Astrocyte (in vitro differentiated cells and primary cell): ENCODE measurements at regions not wholly inside any gene's neighbourhood (a gene's known extent, or its start where the extent isn't known, plus 50 kb on each side); places are given as distances from the start of the nearest gene placed in this dataset.

Experiments used
- DNase-seq: peaks from one replicate; pipeline ENCODE4 v3.0.0-alpha.2; 2010; ENCODE audit warnings: low read depth
- FAIRE-seq: peaks from 2 replicates; lab custom pipeline; 2011; peaks lifted over from hg19 to GRCh38; lab: Jason Lieb, UNC
- H2AFZ ChIP-seq: 2 replicates; pipeline ENCODE4 v1.6.0; 2012; ENCODE audit warnings: low read depth, low read length, inconsistent platforms
- H3K27ac ChIP-seq: 2 replicates; pipeline ENCODE4 v1.5.1; 2011; ENCODE audit warnings: low read depth, low read length, inconsistent platforms
- H3K27me3 ChIP-seq: 2 replicates; pipeline ENCODE4 v1.6.0; 2011; ENCODE audit warnings: low read length, inconsistent platforms; ENCODE audit not compliant: insufficient read depth
- H3K36me3 ChIP-seq: 2 replicates; pipeline ENCODE4 v1.5.1; 2011; ENCODE audit warnings: low read length, inconsistent platforms; ENCODE audit not compliant: insufficient read depth
- H3K4me1 ChIP-seq: 2 replicates; pipeline ENCODE4 v1.5.1; 2011; ENCODE audit warnings: low read length, inconsistent platforms; ENCODE audit not compliant: insufficient read depth
- H3K4me2 ChIP-seq: 2 replicates; pipeline ENCODE4 v1.6.0; 2012; ENCODE audit warnings: low read length, inconsistent platforms
- H3K4me3 ChIP-seq: 2 replicates; pipeline ENCODE4 v1.5.1; 2011; ENCODE audit warnings: low read depth, mild to moderate bottlenecking, low read length, inconsistent platforms; ENCODE audit not compliant: insufficient read depth
- H3K79me2 ChIP-seq: 2 replicates; pipeline ENCODE4 v1.6.0; 2012; ENCODE audit warnings: mild to moderate bottlenecking, low read length, inconsistent platforms; ENCODE audit not compliant: insufficient read depth
- H3K9ac ChIP-seq: 2 replicates; pipeline ENCODE4 v1.6.0; 2012; ENCODE audit warnings: mild to moderate bottlenecking, low read length, inconsistent platforms
- H3K9me3 ChIP-seq: 2 replicates; pipeline ENCODE4 v1.5.1; 2012; ENCODE audit warnings: low read depth, mild to moderate bottlenecking, low read length, inconsistent platforms; ENCODE audit not compliant: insufficient read depth
- H4K20me1 ChIP-seq: 2 replicates; pipeline ENCODE4 v1.6.0; 2012; ENCODE audit warnings: low read length, inconsistent platforms; ENCODE audit not compliant: insufficient read depth
- H3K27ac Mint-ChIP-seq: one replicate; pipeline ENCODE4 v1.8.0; 2021; ENCODE audit warnings: mild to moderate bottlenecking, mixed read lengths; ENCODE audit not compliant: unreplicated experiment
- H3K27me3 Mint-ChIP-seq: one replicate; pipeline ENCODE4 v1.8.0; 2021; ENCODE audit warnings: low read depth, mixed read lengths; ENCODE audit not compliant: unreplicated experiment
- H3K36me3 Mint-ChIP-seq: one replicate; pipeline ENCODE4 v1.8.0; 2021; ENCODE audit warnings: low read depth, mixed read lengths; ENCODE audit not compliant: unreplicated experiment
- H3K4me1 Mint-ChIP-seq: one replicate; pipeline ENCODE4 v1.8.0; 2021; ENCODE audit warnings: low read depth, mixed read lengths; ENCODE audit not compliant: unreplicated experiment
- H3K4me3 Mint-ChIP-seq: one replicate; pipeline ENCODE4 v1.8.0; 2021; ENCODE audit warnings: mild to moderate bottlenecking, moderate library complexity, mixed read lengths; ENCODE audit not compliant: unreplicated experiment
- H3K9me3 Mint-ChIP-seq: one replicate; pipeline ENCODE4 v1.8.0; 2021; ENCODE audit warnings: mild to moderate bottlenecking, mixed read lengths; ENCODE audit not compliant: unreplicated experiment
- CTCF ChIP-seq: IDR thresholded peaks from 2 replicates; pipeline ENCODE4 v1.5.1; 2011; ENCODE audit warnings: low read depth, mild to moderate bottlenecking, inconsistent platforms, low read length, moderate library complexity; ENCODE audit not compliant: insufficient read depth
- EZH2 ChIP-seq: IDR thresholded peaks from 2 replicates; pipeline ENCODE4 v1.6.1; 2012; ENCODE audit warnings: mild to moderate bottlenecking, low read length, inconsistent platforms; ENCODE audit not compliant: insufficient read depth

DNA sequence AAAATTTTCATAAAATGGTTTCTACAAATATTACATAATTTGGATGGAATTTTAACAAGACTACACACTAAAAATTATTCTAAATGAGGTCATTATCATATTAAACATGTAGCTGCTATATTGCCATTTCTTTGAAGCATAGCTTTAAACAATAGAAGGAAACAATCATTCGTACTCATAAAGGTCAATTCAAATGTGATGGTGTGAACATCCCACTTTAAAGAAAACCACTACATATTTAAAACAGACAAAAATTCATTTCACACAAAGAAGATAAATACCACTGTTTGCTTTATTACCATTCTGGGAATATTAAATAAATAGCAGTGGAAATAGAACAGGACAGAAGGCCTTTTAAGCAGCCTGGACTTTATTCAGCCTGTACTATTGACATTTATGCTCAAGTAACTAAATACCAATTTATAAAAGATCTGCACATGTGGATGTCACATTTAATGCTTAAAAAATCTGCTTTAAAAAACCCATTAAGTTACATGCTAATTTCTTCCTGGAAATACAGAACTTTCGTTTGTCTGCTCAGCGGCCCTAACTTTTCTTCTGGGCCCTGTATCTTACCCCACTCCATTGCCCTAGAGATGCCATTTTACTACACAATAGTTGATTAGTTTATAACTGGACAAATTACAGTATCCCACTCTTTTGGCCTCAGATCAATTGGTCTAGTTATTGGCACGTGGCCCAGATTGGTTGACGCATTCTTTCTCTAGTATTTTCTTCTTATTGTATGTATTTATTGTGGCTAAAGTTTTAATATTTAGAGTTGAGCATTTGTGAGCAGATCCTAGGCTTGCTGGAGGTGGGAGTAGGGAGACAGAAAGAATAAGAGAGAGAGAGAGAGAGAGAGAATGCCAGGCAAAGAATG lies 215.1 kb upstream of the SPRY2 start:
- H3K27ac ChIP-seq, result no peak overlapping the region
- H2AFZ ChIP-seq, result no peak overlapping the region
- no peaks in the 10 kb centered on the region for H3K9me3 ChIP-seq
- H3K27me3 ChIP-seq, result no peaks in the 10 kb centered on the region
- no peaks in the 10 kb centered on the region for H3K4me1 ChIP-seq
- H3K4me3 ChIP-seq, result no peak overlapping the region
- H3K9ac ChIP-seq, result no peak overlapping the region
- no peak overlapping the region for H3K4me2 ChIP-seq
- Mint-ChIP-seq H3K27me3 (no peaks in the 10 kb centered on the region), H3K4me3 (no peak overlapping the region), H3K36me3 (no peaks in the 10 kb centered on the region), H3K27ac (no peak overlapping the region), H3K4me1 (no peaks in the 10 kb centered on the region), H3K9me3 (no peaks in the 10 kb centered on the region)
- no peaks in the 10 kb centered on the region for H3K79me2 ChIP-seq
- no peaks in the 10 kb centered on the region for H3K36me3 ChIP-seq
- H4K20me1 ChIP-seq, result no peaks in the 10 kb centered on the region
- TF ChIP-seq EZH2, result no peak
- TF ChIP-seq CTCF, result no peak
- no peak for DNase-seq
- FAIRE-seq, result no peak

- no peaks in the 10 kb centered on the region for H3K27me3 ChIP-seq
- H3K9me3 ChIP-seq, result no peaks in the 10 kb centered on the region
- no peaks in the 10 kb centered on the region for H3K36me3 Mint-ChIP-seq
- TF ChIP-seq EZH2 (no peak), CTCF (no peak)
- H3K36me3 ChIP-seq, result no peaks in the 10 kb centered on the region
- no peak overlapping the region for H3K9ac ChIP-seq
- DNase-seq, result no peak
- no peaks in the 10 kb centered on the region for H3K4me1 ChIP-seq
- no peaks in the 10 kb centered on the region for H3K79me2 ChIP-seq
- H3K4me3 Mint-ChIP-seq, result no peak overlapping the region
- no peak for FAIRE-seq
- no peak overlapping the region for H3K27ac Mint-ChIP-seq
- no peak overlapping the region for H2AFZ ChIP-seq
- no peaks in the 10 kb centered on the region for H4K20me1 ChIP-seq
- H3K27me3 Mint-ChIP-seq, result no peaks in the 10 kb centered on the region
- no peaks in the 10 kb centered on the region for H3K9me3 Mint-ChIP-seq
- H3K4me1 Mint-ChIP-seq, result peaks cover under 1% of the 10 kb centered on the region
- H3K4me2 ChIP-seq, result no peak overlapping the region
- no peak overlapping the region for H3K27ac ChIP-seq
- no peak overlapping the region for H3K4me3 ChIP-seq
These were observed 212.0 kb upstream of the SPRY2 start for GRCh38 chr13:80552851-80553440.
